SW480 (cell line): ENCODE measurements at regions not wholly inside any gene's neighbourhood (a gene's known extent, or its start where the extent isn't known, plus 50 kb on each side); places are given as distances from the start of the nearest gene placed in this dataset.

ENCODE experiments used
- DNase-seq: peaks from one replicate; pipeline ENCODE4 v3.0.0-alpha.2; 2016; ENCODE audit warnings: low spot score

DNA sequence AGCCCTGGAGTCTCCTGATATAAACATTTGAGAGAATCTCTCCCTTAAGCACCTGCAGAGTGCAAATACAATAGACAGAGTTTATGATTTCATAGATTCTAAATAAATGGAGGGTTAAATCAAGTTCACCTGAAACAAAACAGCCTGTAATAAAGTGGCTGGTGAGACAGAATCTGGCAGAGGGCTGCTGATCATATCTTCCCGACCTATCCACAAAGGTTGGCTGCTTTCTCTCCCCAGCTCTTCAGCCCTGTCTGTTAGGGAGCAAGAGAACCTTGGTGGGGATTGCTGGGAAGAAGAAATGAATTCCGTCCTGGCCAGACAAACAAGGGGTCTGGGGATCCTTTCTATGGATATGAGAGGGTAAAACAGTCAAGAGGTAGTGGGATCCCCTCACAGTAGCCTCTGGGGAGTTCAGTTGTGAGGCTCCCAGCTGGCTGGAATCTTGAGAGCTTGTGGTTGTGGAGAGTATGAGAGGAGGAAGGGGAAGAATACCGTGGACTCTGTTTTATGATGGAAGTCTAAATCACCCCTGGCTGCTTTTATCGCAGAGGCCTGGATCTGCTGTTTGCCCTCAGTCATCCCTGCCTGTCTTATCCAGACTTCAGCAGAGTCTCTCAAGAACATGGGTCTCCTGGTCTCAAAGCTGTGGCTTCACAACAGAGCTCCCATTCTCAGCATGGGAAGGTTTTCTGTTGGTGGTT, 451.3 kb downstream of the NTRK3 start:
- no peak for DNase-seq

DNA sequence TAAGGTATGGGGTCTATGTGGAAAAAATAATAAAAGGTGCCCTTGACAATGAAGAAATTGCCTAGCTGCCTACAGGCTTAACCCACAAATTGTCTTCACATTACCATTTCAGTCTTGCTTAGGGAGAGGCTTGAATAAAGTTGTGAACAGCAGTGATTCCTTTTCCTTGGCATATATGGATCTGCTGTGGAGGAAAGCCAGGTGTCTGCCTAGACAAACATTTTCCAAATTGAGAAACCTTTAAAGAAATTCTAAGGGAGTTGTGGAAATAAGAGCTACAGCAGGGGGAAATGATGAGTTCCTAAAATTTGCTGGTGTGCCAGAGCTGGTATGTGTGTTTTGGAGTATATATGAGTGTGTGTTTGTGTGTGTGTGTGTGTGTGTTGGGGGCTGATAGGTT, 452.1 kb downstream of the NTRK3 start:
- DNase-seq = no peak

DNA sequence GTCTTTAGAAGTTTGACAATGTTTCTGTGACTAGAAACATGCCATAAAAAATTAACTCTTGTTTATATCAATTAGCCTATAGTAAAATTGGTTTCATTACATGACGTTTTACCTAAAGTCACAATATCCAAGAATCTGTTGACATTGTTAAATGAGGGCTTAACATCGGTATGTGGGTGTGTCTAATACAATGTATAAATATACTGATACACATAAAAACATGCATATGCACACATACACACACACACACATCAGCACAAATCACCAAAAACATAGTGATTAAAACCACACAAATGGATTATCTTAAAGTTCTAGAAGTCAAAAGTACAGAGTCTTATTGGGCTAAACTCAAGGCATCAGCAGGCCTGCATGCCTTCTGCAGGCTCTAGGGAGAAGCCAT, 456.7 kb downstream of the NTRK3 start:
- no peak for DNase-seq

DNA sequence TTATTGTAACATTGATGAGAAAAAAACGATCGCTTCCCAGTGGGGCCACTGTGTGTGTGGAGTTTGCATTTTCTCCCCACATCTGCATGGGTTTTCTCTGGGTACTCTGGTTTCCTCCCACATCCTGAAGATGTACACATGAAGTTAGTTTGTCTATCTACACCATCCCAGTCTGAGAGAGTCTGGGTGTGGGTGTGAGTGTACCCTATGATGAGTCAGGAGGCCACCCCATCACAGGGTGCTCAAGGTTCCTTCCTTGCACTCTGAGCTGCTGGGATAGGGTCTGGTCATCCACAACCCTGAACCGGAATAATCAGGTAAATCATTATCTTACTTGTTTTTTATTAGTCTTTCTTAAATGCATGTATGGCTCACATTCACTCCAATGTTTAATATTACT, 457.1 kb downstream of the NTRK3 start:
- DNase-seq = no peak

DNA sequence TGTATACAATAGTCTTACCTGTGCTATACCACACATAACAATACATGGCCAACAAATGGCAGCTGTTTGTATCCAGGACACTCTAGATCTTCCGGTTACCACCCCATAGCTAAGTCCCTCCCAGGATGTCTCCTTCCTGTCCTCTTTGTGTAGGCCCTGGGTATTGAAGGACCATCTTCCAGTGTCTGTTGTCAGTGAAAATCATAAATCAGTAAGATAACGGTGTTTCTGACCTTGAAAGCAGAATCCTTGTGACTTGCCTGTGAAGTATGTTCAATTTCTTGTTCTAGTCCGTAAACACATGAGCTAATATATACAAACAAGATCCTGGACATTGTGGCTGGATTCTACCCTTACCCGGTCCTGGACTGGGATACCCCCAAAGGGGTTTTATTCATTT, 462.8 kb downstream of the NTRK3 start:
- no peak for DNase-seq

DNA sequence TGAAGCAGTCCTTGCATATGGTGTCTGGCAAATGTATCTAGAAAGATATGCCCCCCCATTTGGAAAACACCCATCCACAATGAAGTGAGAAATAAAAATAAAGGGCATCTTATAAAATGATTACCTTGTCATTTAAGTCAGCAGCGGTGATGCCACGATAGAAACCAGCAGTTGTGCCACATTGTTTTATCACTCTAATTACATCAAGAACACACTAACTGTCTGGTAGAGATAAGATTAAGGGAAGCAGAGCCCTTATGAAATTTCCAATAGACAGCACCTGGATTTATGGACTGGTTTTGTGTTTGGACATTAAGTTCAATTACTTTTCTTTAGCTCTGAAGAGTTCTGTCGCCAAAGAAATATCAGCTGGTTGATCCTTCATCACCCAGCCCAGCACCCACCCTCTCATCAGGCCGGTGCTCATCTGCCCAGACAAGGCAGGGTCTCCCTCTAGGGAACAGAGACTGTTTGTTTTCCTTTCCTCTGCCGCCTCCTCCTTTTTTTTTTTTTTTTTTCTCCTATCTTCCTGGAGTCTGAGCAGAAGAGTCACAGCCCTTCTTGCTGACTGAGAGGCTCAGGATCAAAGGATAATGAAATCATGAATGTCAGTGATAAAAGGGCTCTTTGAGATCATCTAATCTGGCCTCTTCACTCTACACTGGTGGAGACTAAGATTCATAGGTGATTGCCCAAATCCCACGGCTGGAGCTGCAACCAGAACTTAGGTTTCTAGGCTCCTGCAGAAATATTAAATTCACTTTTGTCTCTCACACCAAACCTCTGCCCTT, 464.1 kb downstream of the NTRK3 start:
- no peak for DNase-seq

DNA sequence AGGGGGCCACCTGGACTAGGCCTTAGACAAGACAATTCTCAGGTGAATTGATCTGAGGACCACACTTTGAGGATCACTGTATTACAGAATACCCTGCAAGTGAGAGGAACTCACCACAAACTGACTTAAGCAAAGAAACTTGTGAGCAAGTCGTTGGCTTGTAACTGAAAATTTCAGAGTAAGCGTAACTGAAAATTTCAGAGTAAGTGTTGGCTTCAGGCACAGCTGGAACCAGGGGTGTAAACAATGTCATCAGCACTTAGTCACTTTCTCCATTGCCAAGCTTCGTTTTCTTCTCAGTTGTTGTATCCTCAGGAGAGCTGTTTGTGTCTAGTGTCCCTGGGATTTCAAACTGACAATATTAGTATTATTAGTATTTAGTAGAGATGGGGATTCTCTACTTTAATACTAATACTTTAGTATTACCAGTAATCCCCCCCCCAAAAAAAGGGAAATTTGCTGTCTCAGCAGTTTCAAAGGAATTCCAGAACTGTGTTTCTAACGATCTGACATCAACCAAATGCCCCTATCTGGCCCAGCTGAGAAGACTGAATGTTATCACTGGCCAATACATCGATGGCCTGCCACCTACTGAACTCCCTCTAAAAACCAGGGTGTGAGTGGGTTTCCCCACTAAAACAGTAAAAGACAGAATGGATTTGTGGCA, 474.4 kb downstream of the NTRK3 start:
- no peak for DNase-seq

DNA sequence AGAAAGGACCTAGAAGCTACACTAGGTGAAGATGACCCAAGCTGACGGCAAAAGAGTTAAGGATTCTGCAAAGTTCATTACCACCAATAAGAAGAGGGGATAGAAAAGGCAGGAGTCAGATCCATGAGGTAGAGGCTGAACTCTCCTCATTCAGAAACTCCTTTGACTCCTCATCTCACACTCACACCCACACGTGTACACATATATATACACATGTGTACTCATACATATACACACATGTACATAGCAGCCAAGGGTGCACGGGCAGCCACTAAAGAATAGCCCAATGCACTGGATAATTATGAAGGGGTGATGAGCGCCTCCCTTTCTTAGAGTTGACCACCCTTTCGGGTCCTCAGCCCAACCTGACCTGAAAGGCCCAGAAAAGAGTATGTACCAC, 476.8 kb downstream of the NTRK3 start:
- no peak for DNase-seq

DNA sequence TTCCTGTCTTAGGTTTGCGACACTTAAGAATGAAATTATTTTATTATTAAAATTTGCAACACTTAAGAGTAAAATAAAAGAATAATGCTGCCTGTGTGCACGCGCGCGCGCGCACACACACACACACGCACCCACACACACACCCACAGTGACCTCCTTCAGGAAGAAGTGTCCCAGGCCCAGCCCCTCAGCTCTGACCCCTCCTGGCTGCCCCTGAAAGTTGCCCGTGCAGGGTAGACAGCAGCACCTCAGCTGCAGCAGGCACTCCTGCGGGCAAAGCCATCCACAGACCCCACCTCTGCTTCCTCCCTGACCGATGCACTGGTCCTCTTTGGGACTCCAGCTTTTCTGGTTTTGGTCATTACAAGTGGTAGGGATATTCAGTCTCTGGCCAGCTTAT, 478.2 kb downstream of the NTRK3 start:
- DNase-seq = no peak

DNA sequence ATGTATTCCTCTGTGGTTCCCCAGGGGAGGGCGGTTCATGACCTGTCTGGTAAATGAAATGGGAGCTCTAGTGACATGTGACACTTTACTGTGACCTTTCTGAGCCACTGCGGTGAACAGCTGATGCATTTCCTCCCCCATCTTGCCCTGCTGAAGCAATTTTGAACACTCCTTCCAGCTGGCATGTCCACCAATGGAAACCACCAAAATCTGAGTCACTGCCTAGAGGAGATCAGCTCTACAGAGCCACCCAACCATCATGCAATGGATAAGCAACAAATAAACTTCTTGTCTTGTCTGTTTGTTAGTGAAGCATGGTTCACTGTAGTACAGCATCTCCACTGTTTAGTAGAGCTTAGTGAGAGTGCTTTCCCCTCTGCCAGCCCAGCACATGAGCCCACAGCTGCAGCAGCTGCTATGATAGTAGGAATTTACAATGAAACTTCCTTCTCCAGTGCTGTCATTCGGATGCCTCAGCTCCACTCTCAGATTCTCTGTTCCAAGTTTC, 479.4 kb downstream of the NTRK3 start:
- no peak for DNase-seq

DNA sequence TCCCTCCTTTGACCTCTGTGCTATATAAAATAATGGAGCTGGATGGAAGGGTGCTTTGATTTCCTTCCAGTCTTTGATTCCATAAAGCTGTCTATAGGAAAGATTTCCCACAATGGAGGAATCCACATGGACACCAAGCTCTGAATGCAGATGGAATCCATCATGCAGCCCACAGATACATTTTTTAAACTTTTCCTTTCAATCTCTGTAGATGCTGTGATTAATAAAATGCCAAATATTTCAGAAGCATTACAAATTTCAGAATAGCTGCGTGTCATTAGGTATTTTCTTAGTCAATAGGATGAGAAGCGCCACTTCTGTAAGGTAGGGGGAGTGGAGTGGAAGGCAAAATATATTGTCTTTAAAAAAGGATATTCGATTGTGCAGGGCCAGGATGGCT, 489.0 kb downstream of the NTRK3 start:
- no peak for DNase-seq

DNA sequence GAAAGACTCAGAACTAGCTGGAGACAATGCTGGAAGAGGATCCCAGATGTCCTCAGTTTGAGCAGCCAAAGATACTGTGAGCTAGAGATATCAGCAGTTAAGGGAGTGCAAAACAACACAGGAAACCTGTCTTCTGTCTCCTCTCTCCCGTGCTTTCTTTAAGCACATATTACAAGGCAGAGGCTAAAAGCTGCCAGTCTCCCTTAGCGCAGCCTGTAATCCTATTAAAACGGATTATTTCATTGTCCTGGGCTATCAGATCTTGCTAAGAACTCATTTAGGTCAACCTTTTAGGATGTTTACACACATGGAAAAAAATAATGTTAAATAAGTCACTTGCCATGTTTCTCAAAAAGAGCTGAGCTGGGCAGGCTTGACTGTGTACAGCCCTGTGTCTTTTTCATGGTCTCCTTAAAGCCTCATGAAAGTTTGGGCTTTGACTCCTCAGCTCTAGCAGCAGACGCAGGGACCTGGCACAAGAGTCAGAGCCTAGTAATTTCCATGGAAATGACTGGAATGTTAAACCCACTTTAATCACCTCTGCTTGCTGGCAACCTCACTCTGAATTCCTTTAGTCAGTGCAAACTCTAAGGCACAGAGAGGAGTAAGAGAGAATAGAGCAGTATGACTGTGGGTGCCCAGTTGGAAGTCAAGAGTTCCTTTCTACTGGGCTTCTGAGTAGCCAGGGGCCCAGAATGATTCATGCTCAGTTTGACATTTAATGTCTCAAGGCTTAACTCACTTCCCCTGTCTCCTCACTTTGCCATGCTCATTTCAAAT, 491.9 kb downstream of the NTRK3 start:
- no peak for DNase-seq

DNA sequence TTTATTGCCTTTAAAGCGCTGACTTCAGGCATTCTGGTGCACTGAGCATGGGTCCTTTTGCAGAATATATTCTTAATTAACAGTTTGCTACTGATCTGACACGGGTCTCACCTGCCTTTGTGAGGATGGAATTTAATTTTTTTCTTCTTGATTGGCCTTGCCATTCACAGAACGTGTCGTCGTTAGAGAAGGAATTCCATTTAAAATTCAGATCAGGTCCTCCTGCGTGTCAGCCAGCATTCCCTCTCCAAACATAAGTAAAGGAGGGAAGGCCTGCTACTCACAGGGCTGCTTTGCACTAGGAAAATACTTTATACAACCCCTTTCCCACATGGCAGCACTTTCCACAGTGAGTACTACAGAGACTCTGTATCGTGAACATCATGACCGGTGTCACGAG, 492.7 kb downstream of the NTRK3 start:
- DNase-seq = no peak

DNA sequence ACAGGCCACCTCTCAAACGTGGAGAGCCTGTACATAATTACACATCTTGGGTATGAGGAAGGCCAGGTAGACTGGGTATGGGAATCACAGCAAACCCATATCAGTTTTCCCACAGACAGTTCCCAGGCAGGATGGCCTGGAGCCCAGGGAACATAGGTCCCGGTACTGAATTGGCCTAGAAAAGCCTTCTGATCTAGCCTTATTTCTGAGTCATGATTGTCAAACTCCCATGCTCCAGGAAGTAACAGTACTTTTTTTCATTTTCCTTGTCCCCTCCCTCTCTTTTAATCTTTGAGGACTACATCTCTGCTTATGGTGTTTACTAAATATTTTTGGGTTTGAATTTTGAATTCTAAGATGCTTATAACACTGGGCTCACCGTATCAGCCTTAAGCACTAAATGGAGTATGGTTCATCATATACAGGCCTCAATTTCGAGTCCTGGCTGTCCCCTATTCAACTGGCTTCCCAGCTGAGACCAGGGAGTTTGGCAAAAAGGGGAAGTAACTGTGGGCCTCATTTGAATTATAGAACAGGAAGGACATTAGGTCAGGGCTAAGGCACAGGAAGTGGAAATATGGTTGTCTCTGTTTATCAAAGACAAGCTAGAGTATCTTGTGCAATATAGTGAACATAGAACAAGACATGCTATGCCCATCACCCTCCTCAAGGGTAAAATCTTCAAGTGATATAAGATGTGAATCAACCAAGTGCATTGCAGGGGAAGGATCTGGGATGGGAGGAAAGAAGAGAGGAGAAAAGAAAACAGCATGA, 494.6 kb downstream of the NTRK3 start:
- no peak for DNase-seq

DNA sequence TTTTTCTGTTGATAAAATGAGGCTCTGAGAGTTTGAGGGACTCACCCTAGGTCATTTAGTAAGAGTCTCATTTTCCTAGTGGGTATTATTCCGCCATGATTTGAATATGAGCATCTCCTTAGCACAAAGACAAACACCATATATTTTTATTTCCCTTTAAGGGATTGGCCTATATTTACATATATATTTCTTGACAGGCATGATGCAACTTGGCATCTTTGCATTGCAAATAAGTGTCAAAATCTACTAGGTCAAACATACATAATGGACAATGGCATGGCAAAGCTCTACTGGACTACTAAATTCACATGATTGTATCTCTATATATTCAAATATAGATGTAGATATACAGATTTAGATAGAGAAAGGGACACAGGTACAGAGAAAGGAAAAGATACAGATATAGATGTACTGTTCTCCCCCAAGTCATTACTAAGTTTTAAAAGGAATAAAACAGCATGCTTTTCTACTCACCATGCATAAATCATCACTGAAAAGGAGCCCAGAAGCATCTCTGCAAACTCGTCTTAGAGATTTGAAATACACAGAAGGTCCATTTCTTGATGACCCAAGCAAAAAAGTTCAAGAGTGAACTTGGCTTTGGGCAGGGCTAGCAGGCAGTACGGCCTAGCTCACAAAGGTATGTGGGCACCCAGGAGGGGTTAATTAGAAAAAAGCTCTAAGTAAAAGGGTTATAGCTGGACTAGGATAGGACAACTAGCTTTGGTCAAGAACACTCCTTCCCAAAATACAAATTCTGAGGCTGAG, 495.8 kb downstream of the NTRK3 start:
- no peak for DNase-seq

DNA sequence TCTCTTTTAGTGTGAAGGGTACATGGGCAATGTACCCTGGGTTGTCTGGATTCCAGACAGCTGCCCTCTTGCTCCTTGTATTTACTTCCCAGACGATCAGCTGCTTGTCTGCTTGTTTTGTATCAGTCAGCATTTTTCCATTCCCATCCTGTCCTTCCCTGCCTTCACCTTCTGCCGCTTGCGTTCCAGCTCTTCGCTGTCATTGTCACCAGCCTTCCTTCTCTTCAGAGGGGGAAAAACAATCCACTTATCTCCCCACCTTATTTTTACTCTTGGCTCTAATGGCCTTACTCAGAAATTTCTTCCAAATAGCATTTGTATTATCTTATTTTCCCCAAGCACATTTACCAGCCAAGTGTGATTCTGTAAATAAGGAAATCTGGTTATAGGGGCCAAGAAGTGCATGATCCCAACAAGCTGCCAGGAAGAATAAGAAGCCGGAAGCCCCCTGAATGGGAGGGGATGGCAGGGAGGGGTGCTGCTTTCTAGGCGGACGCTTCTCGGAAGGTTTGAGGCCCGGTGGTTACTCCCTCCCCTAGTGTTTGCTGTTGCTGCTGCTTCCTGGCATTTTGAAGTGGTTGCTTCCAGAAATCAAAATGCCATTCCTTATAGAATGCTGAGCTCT, 497.6 kb downstream of the NTRK3 start:
- no peak for DNase-seq

DNA sequence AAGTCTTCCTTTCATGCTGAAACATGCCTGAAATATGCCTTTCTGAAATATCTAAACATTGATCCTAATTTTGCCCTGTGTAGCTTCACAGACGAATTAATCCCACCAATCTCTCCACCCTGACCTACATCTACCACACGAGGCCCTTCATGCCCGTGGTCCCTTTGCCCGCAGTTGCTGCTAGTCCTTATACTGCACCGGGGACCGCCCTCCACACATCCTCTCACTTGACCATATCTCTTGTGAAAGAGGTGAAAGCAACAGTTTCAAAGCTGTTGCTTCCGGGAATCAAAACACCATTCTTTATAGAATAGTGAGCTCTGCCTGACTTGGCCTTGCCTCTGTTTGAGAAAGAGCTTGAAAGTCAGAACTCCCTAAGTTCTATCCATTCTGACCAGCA, 499.5 kb downstream of the NTRK3 start:
- DNase-seq = no peak

DNA sequence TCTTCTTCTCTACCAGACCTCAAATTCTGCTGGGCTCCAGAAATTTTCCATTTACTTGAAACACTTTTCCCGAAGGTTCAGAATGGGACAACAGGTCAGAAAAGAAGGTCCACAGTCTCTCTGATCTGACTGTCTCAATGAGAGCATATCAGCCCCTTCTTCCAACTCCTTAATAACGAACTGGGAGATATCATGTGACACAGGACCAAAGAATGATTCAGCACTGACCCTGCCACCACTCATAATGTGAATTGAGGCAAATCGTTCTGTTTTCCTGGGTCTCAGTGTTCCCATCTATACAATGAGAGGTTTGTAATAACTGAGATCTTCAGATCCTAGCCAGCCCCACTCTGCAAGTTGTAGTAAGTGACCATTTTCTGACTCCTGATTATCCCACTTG, 500.5 kb downstream of the NTRK3 start:
- no peak for DNase-seq

DNA sequence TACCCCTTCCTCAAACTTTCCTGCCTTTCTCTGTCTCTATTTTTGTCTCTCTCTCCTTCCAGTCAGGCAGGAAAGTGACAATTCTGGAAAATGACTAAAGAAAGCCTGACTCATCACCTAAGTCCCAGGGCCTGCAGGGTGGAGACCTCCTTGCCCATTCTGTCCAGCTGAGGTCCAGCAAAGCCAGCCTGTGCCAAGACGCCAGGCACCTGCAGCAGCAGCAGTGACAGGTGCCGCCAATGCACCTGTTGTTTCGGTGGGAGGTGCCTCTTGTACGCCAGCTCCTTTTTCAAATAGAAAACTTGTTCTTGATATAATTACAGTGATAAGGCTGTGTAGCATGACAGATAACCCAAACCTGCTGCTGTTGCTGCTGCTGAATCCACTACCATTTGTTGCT, 501.3 kb downstream of the NTRK3 start:
- DNase-seq = no peak

DNA sequence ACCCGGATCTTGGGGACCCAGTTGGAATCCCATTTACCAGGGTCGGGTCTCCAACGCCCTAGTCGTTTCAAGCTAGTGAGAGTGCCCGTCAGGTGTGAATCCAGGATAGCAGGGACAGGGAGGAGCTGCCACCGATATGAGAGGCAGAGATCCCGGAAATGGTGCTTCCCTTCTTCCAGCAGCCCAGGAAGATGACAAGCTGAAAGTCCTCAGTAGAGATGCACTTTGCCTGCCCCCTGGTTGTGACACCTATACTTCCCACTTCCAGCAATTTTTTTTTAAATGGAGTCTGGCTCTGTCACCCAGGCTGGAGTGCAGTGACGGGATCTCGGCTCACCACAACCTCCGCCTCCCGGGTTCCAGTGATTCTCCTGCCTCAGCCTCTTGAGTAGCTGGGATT, 503.0 kb downstream of the NTRK3 start:
- DNase-seq = no peak
